Lower leg skin (tissue), 3 donors: ENCODE measurements at regions not wholly inside any gene's neighbourhood (a gene's known extent, or its start where the extent isn't known, plus 50 kb on each side); places are given as distances from the start of the nearest gene placed in this dataset.

Source experiments
- CTCF ChIP-seq, 3 donors: fragments of 450-650 bp; IDR thresholded peaks; one replicate each; pipeline ENCODE4 v1.5.1; 2016; ENCODE audit warnings: antibody characterized with exemption in 3 of 3, mild to moderate bottlenecking in 3 of 3, moderate library complexity in 2 of 3
- POLR2A ChIP-seq, 2 donors: fragments of 450-650 bp; IDR thresholded peaks; one replicate each; pipeline ENCODE4 v1.6.1; 2016 to 2017; ENCODE audit warnings: antibody characterized with exemption in 2 of 2, mild to moderate bottlenecking in 1 of 2, moderate library complexity in 1 of 2

DNA sequence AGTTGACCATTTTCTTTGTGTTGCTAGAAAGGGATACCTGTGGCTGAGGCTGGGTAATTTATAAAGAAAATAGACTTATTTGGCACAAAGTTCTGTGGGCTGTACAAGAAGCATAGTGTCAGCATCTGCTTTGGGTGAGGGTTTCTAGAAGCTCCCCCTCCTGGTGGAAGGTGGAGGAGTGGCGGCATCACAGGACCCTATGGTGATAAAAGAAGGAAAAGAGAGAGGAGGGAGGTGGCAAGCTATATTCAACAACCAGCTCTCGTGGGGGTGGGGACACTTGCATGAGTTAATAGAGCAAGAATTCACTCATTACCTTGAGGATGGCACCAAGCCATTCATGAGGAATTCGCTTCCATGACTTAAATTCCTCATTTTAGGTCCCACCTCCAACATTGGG, 2041.4 kb upstream of the CDH9 start:
- TF ChIP-seq POLR2A (IDR thresholded peaks at IDR 0.05) (no peak), CTCF (IDR thresholded peaks at IDR 0.05) (no peak)
